ENCODE measurements at regions not wholly inside any gene's neighbourhood (a gene's known extent, or its start where the extent isn't known, plus 50 kb on each side); places are given as distances from the start of the nearest gene placed in this dataset.
"Not testable (repeated sequence)": the region's sequence is repeated elsewhere in the genome, so short reads cannot be mapped to it uniquely, and the experiment has no call there.

- not testable (repeated sequence) for DNase-seq
Observed at GRCh38 chr2:156254637-156255067, 77.9 kb downstream of the NR4A2 start.

GRCh38 chr2:156253765-156254164 lies 78.8 kb downstream of the NR4A2 start:
- no peak for DNase-seq

- no peak for DNase-seq
Observed at GRCh38 chr2:156242874-156243273, 89.6 kb downstream of the NR4A2 start.

DNA sequence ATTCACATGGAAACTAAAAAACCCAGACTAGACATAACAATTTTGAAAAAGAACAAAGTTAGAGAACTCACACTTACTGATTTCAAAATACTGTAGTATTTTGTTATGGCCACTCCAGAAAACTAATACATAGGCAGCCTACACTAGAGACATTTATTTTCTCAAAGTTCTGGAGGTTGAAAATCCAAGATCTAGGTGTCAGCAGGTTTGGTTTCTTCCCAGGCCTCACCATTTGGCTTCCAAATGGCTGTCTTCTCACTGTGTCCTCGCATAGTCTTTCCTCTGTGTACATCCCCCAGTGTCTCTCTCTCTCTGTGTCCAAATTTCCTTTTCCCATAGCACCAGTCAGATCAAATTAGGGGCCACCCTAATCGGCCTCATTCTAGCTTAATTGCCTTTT lies 95.0 kb downstream of the NR4A2 start:
- DNase-seq: no peak

DNA sequence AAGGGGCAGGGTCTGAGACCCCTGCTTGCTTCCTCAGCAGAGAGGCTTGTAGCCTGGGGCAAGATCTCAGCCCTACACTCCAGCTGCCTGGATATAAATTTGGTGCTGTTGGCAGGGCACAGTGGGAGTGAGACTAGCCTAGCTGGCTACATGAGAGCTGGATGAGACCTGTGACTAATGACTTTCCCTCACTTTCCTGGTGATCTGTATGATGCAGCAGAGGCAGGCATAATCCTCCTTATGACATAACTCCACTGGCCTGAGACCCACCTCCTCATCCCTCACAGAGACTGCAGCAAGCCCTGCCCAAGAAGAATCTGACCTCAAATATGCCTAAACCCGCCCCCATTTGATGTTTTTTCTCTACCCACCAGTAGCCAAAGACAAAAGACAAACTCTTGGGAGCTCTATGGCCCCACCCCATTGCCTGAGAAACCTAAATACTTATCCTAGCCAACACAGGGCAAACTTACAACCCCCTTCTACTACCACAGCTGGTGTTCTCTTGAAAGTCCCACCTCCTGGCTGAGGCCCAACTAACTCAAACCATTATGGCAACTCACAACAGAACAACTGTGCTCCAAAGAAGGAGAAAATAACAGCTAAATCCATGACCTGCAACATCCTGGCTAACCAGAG lies 102.7 kb downstream of the NR4A2 start:
- no peak for DNase-seq

DNA sequence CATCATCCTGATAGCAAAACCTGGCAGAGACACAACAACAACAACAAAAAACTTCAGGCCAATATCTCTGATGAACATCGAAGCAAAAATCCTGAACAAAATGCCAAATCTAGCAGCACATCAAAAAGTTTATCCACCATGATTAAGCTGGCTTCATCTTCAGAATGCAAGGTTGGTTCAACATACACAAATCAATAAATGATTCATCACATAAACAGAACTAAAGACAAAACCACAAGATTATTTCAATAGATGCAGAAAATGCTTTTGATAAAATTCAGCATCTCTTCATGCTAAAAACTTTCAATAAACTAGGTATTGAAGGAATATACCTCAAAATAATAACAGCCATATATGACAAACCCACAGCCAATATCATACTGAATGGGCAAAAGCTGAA lies 109.2 kb downstream of the NR4A2 start:
- DNase-seq: not testable (repeated sequence)

GRCh38 chr2:156221703-156222102 lies 110.8 kb downstream of the NR4A2 start:
- no peak for DNase-seq

DNA sequence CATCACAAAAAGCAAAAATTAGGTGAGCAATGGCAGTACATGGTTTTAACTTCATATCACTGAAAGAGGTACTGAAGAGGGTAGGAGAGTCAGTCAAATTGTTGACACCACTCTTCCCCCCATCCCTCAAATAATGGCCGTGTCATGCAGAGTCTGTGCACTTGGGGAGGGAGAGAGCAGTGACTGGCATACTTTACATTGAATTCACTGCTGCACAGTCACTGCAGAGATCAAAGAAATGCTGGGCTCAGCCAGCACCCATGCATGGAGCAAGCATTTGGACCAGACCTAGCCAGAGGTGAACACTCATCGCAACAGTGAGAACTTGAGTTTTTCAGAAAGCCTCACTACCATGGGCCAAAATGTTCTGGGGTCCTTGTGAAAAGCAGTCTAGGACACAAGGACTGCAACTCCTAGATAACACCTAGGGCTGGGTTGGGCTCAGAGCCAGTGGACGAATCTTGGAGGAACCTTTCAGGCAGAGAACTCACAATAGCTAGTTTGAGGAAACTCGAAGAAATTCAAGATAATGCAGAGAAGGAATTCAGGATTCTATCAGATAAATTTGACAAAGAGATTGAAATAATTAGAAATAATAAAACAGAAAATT lies 112.9 kb downstream of the NR4A2 start:
- DNase-seq: no peak

GRCh38 chr2:156215656-156216055 lies 116.9 kb downstream of the NR4A2 start:
- no peak for DNase-seq

GRCh38 chr2:156211318-156211717 lies 121.2 kb downstream of the NR4A2 start:
- no peak for DNase-seq

DNA sequence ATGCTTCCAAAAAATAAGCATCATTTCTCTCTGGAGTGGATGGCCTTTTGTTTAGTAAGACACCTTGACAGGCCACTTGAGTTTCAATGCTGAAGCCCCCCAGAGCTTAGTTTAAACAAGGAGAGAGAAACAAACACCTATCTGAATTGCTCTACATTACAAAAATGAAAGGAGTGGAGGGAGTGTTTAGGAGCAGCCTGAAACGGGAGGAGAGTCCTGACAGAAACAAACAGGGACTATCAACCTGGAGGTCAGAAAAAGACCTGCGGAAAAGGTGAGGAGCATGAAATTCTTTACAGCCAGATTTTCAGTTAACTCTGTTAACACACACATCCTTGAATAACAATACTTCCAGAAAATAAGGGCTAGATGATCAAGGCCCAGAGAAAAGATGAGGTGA lies 126.2 kb downstream of the NR4A2 start:
- no peak for DNase-seq

- no peak for DNase-seq
Observed at GRCh38 chr2:156199588-156199987, 132.9 kb downstream of the NR4A2 start.

GRCh38 chr2:156196031-156196430 lies 136.5 kb downstream of the NR4A2 start:
- DNase-seq: no peak

DNA sequence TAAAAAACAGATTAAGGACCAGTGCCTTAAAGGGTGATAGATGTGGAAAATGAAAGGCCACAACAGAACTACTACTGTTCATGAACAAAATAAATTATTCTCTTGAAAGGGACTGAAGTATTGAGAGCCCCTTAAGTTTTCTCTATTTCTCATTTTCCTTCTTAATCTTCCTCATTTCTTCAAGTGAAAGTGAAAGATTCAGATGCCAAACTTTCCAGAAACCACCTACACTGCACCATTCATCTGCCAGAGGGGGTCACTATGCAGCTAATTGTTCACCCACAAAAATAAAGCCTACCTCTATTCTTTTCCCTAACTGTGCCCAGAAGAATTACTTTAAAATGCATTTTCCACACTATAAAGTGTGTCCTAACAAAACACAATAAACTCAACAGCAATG lies 140.1 kb downstream of the NR4A2 start:
- no peak for DNase-seq

- DNase-seq: no peak
Observed at GRCh38 chr2:156191527-156191926, 141.0 kb downstream of the NR4A2 start.

- DNase-seq: no peak
Observed at GRCh38 chr2:156190517-156190916, 142.0 kb downstream of the NR4A2 start.

DNA sequence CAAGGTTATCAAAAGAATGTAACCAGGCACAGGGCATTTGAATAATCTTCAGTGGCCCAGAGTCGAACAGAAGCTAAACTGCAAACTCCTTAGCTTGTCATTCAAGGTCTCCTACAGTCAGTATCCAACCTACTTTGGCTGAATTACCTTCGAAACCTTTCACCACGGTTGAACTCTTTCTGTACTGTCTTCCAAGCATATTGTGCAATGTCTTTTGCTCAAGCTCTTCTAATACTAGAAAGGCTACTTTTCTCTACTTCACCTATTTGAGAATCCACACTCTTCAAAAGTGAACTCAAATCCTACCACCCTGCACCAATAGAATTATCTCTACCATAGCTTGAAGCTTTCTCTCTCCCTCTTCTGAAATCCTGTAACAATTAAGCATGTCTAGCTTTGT lies 142.9 kb downstream of the NR4A2 start:
- no peak for DNase-seq

DNA sequence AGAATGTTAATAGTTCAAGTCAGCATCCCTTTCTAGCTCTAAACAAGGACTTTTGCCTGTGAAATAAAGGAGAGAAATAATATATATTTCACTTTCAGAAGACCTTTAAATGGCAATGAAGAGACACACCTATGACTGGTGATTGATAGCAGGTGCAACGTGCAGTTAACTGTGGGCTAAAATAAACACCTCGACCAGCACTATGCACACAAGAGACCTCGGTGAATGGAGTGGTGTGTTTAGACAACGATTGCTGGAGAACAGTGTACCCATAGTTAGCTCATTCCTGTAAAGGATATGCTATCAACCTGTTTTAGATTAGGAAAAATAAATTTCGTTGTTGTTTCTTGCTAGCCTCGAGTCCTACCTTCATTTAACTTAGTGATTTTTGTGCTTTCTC lies 143.4 kb downstream of the NR4A2 start:
- no peak for DNase-seq

DNA sequence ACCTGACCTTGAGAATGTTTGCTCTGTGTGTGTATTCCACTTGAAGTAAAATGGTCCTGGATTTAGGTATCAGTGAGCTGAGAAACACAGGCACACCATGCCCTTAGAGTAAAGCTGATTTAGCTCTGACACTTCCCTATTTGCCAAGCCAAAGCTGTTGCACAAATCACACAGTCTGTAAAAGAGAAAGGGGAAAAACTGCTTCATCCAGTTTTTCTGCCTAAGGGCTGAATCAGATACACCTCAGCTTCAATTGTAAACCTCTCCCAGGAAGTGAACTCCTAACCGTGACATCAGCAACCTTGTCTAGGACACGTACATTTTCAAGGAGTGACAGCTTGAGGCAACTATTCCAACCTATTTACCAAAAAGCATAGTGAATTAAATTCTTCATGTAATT lies 150.4 kb downstream of the NR4A2 start:
- no peak for DNase-seq

DNA sequence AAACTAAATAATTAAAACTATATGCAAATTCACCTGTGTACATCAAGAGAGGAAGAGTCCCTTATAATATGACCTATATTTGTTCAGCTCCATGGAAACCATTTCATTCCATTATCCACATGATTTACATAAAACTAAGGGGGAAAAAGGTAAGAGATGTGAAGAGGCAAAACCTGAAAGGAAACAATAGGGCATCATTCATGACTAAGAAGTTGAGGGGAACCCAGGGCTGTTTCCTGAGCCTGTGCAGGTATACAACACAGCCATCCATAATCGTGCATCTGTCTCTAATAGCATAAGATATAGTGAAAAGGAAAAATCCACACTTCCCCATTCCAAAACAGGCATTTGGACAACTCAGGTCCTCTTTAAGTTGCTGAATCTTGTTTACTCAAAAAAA lies 151.3 kb downstream of the NR4A2 start:
- no peak for DNase-seq

DNA sequence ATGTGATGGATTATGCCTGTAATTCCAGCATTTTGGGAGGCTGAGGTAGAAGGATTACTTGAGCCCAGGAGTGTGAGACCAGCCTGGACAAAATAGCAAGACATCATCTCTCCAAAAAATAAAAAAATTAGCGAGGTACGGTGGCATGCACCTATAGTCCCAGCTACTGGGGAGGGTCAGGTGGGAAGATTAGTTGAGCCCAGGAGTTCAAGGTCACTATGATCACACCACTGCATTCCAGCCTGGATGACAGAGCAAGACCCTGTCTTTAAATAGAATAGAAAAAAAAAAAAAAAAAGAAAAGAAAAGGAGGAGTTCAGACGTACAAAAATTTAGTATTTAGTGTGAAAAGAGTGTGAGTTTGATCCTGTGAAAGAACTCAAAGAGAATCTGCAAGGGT lies 154.9 kb downstream of the NR4A2 start:
- no peak for DNase-seq

DNA sequence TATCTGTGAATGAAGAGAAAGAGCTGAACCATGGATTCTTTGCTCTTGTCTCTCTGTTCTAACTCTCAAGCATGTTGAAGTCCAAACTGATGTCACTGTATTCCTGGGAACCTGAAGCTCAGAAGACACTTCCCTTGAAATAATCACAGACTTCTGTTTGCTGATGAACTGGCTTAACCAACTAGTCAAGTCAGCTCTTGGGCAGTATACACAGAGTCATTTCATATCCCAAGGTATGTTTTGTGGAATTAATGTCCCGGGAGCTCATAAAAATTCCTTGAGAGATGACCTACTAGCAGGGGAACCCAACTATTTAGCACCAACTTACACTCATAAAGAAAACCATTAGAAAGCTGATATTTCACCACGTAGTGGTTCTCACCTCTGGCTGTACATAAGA lies 156.6 kb downstream of the NR4A2 start:
- DNase-seq: no peak

DNA sequence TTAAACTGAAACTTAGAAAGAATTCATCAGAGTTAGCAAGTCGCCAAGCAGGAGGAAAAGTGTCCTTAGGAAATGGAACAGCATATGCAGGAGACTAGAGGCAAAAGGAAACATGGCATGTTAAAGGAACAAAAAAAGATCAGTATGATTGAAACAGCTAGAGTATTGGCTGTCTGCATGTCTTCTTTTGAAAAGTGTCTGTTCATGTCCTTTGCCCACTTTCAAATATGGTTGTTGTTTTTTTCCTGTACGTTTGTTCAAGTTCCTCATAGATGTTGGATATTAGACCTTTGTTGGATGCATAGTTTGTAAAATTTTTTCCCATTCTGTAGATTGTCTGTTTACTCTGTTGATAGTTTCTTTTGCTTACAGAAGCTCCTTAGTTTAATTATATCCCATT lies 161.6 kb downstream of the NR4A2 start:
- no peak for DNase-seq

DNA sequence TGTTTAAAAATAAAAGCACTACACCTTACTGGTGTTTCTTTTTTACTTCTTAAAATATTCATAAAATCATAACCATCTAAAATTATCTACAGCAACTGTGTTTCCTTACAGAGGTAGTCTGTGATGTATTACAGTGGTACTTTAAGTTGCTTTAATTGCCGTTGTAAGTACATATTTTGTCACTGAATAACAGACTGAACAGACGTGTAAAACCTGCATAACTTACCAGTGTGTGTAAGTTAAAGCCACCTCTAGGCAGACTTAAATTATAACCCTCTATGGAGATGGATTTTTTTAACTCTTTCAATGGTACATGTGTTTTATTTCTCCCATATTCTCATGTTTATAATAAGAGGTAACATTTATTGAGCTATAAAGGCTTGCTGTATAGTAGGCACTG lies 166.8 kb downstream of the NR4A2 start:
- DNase-seq: no peak
